GM12892 (cell line): ENCODE measurements at regions not wholly inside any gene's neighbourhood (a gene's known extent, or its start where the extent isn't known, plus 50 kb on each side); places are given as distances from the start of the nearest gene placed in this dataset.

Experiments used
- POLR2A ChIP-seq: IDR thresholded peaks from 2 replicates; pipeline ENCODE4 v1.6.1; 2011; ENCODE audit warnings: low read depth, low read length, control low read depth
- POLR2AphosphoS5 ChIP-seq: IDR thresholded peaks from 2 replicates; pipeline ENCODE4 v1.6.1; 2011; ENCODE audit warnings: low read depth, low read length, control low read depth

- TF ChIP-seq POLR2A (no peak), POLR2AphosphoS5 (no peak)
These were observed 437.0 kb upstream of the ETAA1 start for GRCh38 chr2:66960161-66960560.
